Stomach smooth muscle (tissue), 2 donors: ENCODE measurements at regions not wholly inside any gene's neighbourhood (a gene's known extent, or its start where the extent isn't known, plus 50 kb on each side); places are given as distances from the start of the nearest gene placed in this dataset.
"Not testable (repeated sequence)": the region's sequence is repeated elsewhere in the genome, so short reads cannot be mapped to it uniquely, and the experiment has no call there.

ENCODE experiments used
- H3K27ac ChIP-seq: one replicate; pipeline ENCODE4 v1.7.0; 2013; ENCODE audit warnings: mild to moderate bottlenecking, low read length, inconsistent platforms
- H3K27me3 ChIP-seq, 2 donors: one replicate each; pipeline ENCODE4 v1.7.0; 2013; ENCODE audit warnings: low read length in 2 of 2; ENCODE audit not compliant: insufficient read depth in 2 of 2, control insufficient read depth in 1 of 2
- H3K36me3 ChIP-seq, 2 donors: one replicate each; pipeline ENCODE4 v1.7.0; 2013; ENCODE audit warnings: low read length in 2 of 2; ENCODE audit not compliant: control insufficient read depth in 2 of 2, insufficient read depth in 2 of 2
- H3K4me1 ChIP-seq: one replicate; pipeline ENCODE4 v1.7.0; 2013; ENCODE audit warnings: low read length; ENCODE audit not compliant: control insufficient read depth, insufficient read depth
- H3K4me3 ChIP-seq, 2 donors: one replicate each; pipeline ENCODE4 v1.7.0; 2013; ENCODE audit warnings: low read length in 2 of 2
- H3K9ac ChIP-seq, 2 donors: one replicate each; pipeline ENCODE4 v1.7.0; 2013; ENCODE audit warnings: low read length in 2 of 2, mild to moderate bottlenecking in 1 of 2
- H3K9me3 ChIP-seq, 2 donors: one replicate each; pipeline ENCODE4 v1.7.0; 2013; ENCODE audit warnings: low read length in 2 of 2; ENCODE audit not compliant: control insufficient read depth in 2 of 2
- donor health status: healthy.
- donor health status: Pancreatic carcinoma.

- not testable (repeated sequence) for H3K4me3 ChIP-seq, H3K27ac ChIP-seq, H3K9me3 ChIP-seq, H3K9ac ChIP-seq, H3K27me3 ChIP-seq, H3K36me3 ChIP-seq, H3K4me1 ChIP-seq
These were observed 104.2 kb downstream of the CDRT15L2 start for GRCh38 chr17:20683651-20684229.

- not testable (repeated sequence) for H3K27me3 ChIP-seq, H3K27ac ChIP-seq, H3K4me3 ChIP-seq, H3K4me1 ChIP-seq, H3K9ac ChIP-seq, H3K36me3 ChIP-seq, H3K9me3 ChIP-seq
These were observed 105.5 kb downstream of the CDRT15L2 start for GRCh38 chr17:20684975-20685374.

- not testable (repeated sequence) for H3K9ac ChIP-seq, H3K27me3 ChIP-seq, H3K4me3 ChIP-seq, H3K9me3 ChIP-seq, H3K36me3 ChIP-seq, H3K4me1 ChIP-seq, H3K27ac ChIP-seq
These were observed 108.1 kb downstream of the CDRT15L2 start for GRCh38 chr17:20687584-20687983.

- H3K27ac ChIP-seq, H3K4me3 ChIP-seq, H3K36me3 ChIP-seq: not testable (repeated sequence)
These were observed 109.7 kb downstream of the CDRT15L2 start for GRCh38 chr17:20689170-20689749.

GRCh38 chr17:20692706-20693105 is 113.2 kb downstream of the CDRT15L2 start:
- H3K4me1 ChIP-seq, H3K27me3 ChIP-seq, H3K9me3 ChIP-seq, H3K36me3 ChIP-seq, H3K9ac ChIP-seq, H3K27ac ChIP-seq, H3K4me3 ChIP-seq: not testable (repeated sequence)

More at GRCh38 chr17:20689170-20689749, 109.7 kb downstream of the CDRT15L2 start:
- H3K4me1 ChIP-seq, H3K9me3 ChIP-seq, H3K27me3 ChIP-seq, H3K9ac ChIP-seq: not testable (repeated sequence)

GRCh38 chr17:20695871-20696270 is 116.3 kb downstream of the CDRT15L2 start:
- H3K27ac ChIP-seq, H3K4me1 ChIP-seq, H3K9ac ChIP-seq, H3K36me3 ChIP-seq, H3K27me3 ChIP-seq, H3K9me3 ChIP-seq, H3K4me3 ChIP-seq: not testable (repeated sequence)

GRCh38 chr17:20698463-20699206 is 119.1 kb downstream of the CDRT15L2 start:
- H3K4me3 ChIP-seq, H3K36me3 ChIP-seq, H3K27ac ChIP-seq, H3K4me1 ChIP-seq, H3K27me3 ChIP-seq, H3K9ac ChIP-seq, H3K9me3 ChIP-seq: not testable (repeated sequence)

- not testable (repeated sequence) for H3K4me1 ChIP-seq, H3K4me3 ChIP-seq, H3K9me3 ChIP-seq, H3K9ac ChIP-seq, H3K27me3 ChIP-seq, H3K27ac ChIP-seq, H3K36me3 ChIP-seq
These were observed 121.0 kb downstream of the CDRT15L2 start for GRCh38 chr17:20700528-20700927.

- not testable (repeated sequence) for H3K4me3 ChIP-seq, H3K36me3 ChIP-seq, H3K27ac ChIP-seq, H3K9ac ChIP-seq, H3K9me3 ChIP-seq, H3K4me1 ChIP-seq, H3K27me3 ChIP-seq
These were observed 121.8 kb downstream of the CDRT15L2 start for GRCh38 chr17:20701366-20701765.

GRCh38 chr17:20702692-20703091 is 123.2 kb downstream of the CDRT15L2 start:
- H3K27me3 ChIP-seq: no peaks in the 10 kb centered on the region
- no peak overlapping the region for H3K27ac ChIP-seq
- no peaks in the 10 kb centered on the region for H3K9me3 ChIP-seq
- no peaks in the 10 kb centered on the region for H3K36me3 ChIP-seq
- H3K9ac ChIP-seq: no peak overlapping the region
- H3K4me3 ChIP-seq: no peak overlapping the region
- no peaks in the 10 kb centered on the region for H3K4me1 ChIP-seq

GRCh38 chr17:20703781-20704180 is 124.3 kb downstream of the CDRT15L2 start:
- no peaks in the 10 kb centered on the region for H3K27me3 ChIP-seq
- no peak overlapping the region for H3K27ac ChIP-seq
- H3K4me3 ChIP-seq: no peak overlapping the region
- no peaks in the 10 kb centered on the region for H3K36me3 ChIP-seq
- H3K9ac ChIP-seq: no peak overlapping the region
- H3K4me1 ChIP-seq: no peaks in the 10 kb centered on the region
- no peaks in the 10 kb centered on the region for H3K9me3 ChIP-seq
